ENCODE measurements at regions not wholly inside any gene's neighbourhood (a gene's known extent, or its start where the extent isn't known, plus 50 kb on each side); places are given as distances from the start of the nearest gene placed in this dataset.

DNA sequence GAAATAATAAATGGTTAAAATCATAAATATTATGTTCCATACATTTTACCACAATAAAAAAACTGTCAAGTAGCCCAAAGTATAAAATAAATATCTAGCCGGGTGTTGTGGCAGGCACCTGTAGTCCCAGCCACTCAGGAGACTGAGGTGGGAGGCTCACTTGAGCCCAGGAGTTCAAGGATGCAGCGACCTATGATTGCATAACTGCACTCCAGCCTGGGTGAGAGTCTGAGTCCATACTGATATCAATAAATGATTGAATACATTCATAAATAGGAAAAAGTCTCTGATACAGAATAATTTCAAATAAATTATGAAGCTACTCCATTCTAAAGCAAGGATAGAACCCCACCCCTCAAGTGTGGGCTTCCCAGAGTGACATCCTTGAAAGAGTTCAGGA lies 68.5 kb upstream of the GATA2 start:
- TF ChIP-seq, protein P1, sequence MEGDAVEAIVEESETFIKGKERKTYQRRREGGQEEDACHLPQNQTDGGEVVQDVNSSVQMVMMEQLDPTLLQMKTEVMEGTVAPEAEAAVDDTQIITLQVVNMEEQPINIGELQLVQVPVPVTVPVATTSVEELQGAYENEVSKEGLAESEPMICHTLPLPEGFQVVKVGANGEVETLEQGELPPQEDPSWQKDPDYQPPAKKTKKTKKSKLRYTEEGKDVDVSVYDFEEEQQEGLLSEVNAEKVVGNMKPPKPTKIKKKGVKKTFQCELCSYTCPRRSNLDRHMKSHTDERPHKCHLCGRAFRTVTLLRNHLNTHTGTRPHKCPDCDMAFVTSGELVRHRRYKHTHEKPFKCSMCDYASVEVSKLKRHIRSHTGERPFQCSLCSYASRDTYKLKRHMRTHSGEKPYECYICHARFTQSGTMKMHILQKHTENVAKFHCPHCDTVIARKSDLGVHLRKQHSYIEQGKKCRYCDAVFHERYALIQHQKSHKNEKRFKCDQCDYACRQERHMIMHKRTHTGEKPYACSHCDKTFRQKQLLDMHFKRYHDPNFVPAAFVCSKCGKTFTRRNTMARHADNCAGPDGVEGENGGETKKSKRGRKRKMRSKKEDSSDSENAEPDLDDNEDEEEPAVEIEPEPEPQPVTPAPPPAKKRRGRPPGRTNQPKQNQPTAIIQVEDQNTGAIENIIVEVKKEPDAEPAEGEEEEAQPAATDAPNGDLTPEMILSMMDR (IDR thresholded peaks at IDR 0.05; ENCODE audit: borderline replicate concordance), result no peak
- intact Hi-C loops (cut with micrococcal nuclease), result no loop called here
- Histone ChIP-seq H3K4me1 (peaks cover 2% of the 10 kb centered on the region), H3K36me3 (no peaks in the 10 kb centered on the region), H3K27me3 (ENCODE audit: low read depth) (peaks cover 34% of the 10 kb centered on the region), H3K9me3 (replicated peaks) (no peaks in the 10 kb centered on the region), H3K4me3 (no peak overlapping the region), H3K27ac (replicated peaks) (no peak overlapping the region)
- DNase-seq, result no peak

DNA sequence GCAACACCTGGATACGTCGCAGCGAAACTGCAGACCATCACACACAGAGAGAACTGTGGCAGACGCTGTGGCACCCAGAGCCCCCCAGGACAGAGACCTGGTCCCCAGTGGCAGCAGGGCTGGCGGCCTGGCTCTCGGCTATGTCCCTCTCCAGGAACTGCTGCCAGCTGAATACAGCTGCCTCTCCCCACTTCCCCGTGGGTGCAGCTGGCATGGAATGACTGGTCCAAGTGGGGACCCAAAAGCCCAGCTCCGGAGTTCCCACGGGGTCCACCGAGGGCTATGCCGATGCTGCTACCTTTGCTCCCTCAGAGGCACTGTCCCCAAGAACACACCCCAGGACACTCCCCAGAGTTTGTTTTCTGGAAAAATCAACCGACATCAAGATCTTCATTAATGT lies 67.8 kb upstream of the GATA2 start:
- Histone ChIP-seq H3K9me3 (replicated peaks) (no peaks in the 10 kb centered on the region), H3K27me3 (ENCODE audit: low read depth) (peaks cover 41% of the 10 kb centered on the region), H3K4me3 (no peak overlapping the region), H3K36me3 (no peaks in the 10 kb centered on the region), H3K4me1 (peaks cover 9% of the 10 kb centered on the region), H3K27ac (replicated peaks) (no peak overlapping the region)
- intact Hi-C loops (cut with micrococcal nuclease), result no loop called here
- no peak for DNase-seq
- TF ChIP-seq, protein P1 (IDR thresholded peaks at IDR 0.05; ENCODE audit: borderline replicate concordance), result no peak

DNA sequence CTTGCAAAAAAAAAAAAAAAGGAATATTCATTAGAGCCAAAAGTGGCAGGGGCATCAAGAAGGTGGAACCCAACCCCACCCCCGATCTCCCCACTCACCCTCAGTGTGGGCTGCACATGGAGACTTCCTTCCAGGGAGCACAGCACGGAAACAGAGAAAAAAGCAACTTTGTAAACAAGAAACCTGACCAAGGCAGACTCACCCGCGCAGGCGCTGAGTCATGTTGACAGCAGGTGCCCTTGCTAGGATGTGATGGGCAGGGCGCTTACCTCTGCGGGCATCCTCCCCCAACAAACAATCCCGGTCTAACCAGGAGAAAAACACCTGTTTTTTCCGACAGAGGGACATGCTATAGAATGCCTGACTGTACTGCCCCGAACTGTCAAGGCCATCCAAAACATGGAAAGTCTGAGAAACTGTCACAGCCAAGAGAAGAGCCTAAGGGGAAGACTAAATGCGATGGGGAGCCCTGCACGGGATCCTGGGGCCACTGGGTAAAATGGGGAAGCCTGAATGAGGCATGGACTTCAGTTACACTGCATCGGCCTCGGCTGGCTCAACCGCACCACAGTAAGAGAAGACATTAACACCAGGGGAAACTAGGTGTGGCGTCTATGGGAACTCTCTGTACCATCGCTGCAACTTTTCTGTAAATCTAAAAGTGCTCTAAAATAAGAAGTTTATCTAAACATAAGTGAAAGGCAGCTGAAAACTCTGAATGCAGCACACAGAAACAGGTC lies 66.7 kb upstream of the GATA2 start:
- TF ChIP-seq, protein P1 (IDR thresholded peaks at IDR 0.05; ENCODE audit: borderline replicate concordance), result no peak
- H3K27ac ChIP-seq (replicated peaks), result no peak overlapping the region
- no peaks in the 10 kb centered on the region for H3K36me3 ChIP-seq
- no peak overlapping the region for H3K4me3 ChIP-seq
- H3K27me3 ChIP-seq (ENCODE audit: low read depth), result peaks cover 52% of the 10 kb centered on the region
- intact Hi-C loops (cut with micrococcal nuclease), result no loop called here
- H3K9me3 ChIP-seq (replicated peaks), result no peaks in the 10 kb centered on the region
- H3K4me1 ChIP-seq, result peaks cover 18% of the 10 kb centered on the region
- no peak for DNase-seq

DNA sequence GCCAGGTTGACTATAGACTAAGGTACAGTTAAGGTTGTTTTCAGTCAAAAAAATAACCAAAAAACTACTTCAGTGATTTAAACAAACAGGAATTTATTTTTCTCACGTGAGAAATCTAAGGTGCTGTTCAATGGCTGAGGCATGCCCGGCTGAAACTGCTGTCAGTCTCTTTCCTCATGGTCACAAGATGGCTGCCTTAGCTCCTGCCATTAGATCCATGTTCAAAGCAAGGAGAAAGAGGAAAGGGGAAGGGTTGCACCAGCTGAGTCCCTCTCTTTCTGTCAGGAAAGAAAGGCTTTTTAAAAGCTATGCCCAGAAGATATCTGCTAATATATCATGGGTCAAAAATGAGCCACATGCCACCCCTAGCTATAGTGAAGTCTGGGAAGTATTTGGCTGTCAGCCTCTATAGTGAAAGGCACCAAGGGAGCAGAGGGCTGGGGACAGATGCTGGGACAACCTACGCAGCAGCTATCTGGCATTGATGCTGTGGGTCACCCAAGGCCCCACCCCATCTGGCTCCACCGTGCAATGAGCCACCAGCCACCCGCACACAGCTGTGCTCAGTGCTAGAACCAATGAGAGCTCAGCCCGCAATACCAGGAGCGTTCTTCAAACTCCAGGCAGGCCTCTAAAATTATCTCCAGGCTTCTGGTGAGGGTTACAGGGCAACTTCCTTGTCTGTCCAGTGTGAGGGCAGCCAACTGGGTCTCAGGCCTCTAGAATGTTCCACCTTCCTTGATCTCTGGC lies 64.7 kb upstream of the GATA2 start:
- TF ChIP-seq, protein P1 (IDR thresholded peaks at IDR 0.05; ENCODE audit: borderline replicate concordance), result no peak
- intact Hi-C loops (cut with micrococcal nuclease), result no loop called here
- peaks cover 30% of the 10 kb centered on the region for H3K4me1 ChIP-seq
- peaks cover 65% of the 10 kb centered on the region for H3K27me3 ChIP-seq (ENCODE audit: low read depth)
- no peak overlapping the region for H3K27ac ChIP-seq (replicated peaks)
- DNase-seq, result no peak
- no peaks in the 10 kb centered on the region for H3K36me3 ChIP-seq
- H3K9me3 ChIP-seq (replicated peaks), result no peaks in the 10 kb centered on the region
- no peak overlapping the region for H3K4me3 ChIP-seq

DNA sequence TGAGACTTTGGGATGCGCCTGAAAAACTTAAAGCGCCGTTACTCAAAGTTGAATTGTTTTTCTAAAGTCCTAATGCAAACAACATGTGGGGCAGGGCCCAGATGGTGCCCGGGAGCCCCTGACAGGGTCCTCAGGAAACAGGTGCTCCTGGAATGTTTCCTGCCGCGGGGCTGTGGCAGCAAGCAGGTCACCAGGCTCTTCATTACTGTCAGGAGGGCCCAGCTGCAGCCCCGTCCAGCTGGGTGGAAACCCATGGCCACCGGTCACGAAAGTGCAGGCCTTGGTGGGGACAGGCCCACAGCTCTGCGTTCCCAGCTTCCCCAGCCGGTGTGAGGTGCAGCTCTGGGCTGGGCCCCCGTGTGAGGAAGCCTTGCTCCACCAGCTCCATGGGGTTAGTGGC lies 63.9 kb upstream of the GATA2 start:
- peaks cover 65% of the 10 kb centered on the region for H3K27me3 ChIP-seq (ENCODE audit: low read depth)
- intact Hi-C loops (cut with micrococcal nuclease), result no loop called here
- TF ChIP-seq, protein P1 (IDR thresholded peaks at IDR 0.05; ENCODE audit: borderline replicate concordance), result no peak
- no peak overlapping the region for H3K27ac ChIP-seq (replicated peaks)
- no peaks in the 10 kb centered on the region for H3K36me3 ChIP-seq
- H3K4me1 ChIP-seq, result peaks cover 30% of the 10 kb centered on the region
- no peak for DNase-seq
- no peaks in the 10 kb centered on the region for H3K9me3 ChIP-seq (replicated peaks)
- no peak overlapping the region for H3K4me3 ChIP-seq

Data from left ventricle myocardium inferior (tissue), 1 donor.